ENCODE measurements at regions not wholly inside any gene's neighbourhood (a gene's known extent, or its start where the extent isn't known, plus 50 kb on each side); places are given as distances from the start of the nearest gene placed in this dataset.

DNA sequence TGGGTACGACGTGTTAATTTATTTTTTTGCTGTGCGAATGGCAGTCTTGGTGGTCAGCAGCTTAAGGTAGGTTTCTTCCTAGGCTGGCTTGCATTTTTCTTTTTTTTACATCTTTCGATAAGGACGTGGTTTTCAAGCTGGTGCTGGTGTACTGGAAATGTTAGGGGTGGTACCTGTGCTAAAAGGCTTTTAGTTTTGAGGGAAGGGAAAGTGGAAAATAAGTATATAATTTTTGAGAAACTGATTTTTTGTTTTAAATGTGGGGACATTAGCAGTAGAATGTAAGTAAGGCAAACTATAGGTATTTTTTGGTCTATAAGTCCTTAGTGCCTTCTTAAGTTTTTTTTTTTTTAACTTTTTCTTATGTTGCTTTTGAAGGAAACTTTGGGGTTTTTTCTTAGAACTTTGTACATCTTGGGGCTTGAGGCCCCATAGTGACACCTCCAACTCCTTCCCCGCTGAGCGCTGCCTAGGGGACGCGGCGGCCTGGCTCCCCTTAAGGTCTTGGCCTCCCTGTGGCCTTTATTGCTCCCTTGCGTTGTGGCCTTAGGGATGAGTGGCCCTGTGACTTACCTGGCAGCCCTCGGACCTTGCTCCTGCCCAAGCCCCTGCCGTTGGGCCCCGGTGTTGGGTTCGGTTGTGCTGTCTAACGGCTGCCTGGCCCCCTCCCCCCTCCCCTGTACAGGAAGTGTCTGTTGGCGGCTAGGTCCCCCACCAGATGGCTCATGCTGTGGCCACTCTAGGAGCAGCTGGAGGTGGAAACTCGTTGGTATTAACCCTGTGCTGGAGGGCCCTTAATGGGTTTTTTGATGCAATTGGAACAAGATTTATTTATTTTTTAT is 88.0 kb upstream of the RPRML start:
- no peak for TF ChIP-seq EZH2 (IDR thresholded peaks at IDR 0.05; ENCODE audit: borderline replicate concordance, low read depth, low read length, poor library complexity, severe bottlenecking)
- TF ChIP-seq, protein P1, sequence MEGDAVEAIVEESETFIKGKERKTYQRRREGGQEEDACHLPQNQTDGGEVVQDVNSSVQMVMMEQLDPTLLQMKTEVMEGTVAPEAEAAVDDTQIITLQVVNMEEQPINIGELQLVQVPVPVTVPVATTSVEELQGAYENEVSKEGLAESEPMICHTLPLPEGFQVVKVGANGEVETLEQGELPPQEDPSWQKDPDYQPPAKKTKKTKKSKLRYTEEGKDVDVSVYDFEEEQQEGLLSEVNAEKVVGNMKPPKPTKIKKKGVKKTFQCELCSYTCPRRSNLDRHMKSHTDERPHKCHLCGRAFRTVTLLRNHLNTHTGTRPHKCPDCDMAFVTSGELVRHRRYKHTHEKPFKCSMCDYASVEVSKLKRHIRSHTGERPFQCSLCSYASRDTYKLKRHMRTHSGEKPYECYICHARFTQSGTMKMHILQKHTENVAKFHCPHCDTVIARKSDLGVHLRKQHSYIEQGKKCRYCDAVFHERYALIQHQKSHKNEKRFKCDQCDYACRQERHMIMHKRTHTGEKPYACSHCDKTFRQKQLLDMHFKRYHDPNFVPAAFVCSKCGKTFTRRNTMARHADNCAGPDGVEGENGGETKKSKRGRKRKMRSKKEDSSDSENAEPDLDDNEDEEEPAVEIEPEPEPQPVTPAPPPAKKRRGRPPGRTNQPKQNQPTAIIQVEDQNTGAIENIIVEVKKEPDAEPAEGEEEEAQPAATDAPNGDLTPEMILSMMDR (conservative IDR thresholded peaks at IDR 0.05; ENCODE audit: low read depth, low read length) = no peak

Data from A673 (cell line).